ENCODE measurements at regions not wholly inside any gene's neighbourhood (a gene's known extent, or its start where the extent isn't known, plus 50 kb on each side); places are given as distances from the start of the nearest gene placed in this dataset.

- no peak overlapping the region for H3K27ac ChIP-seq
Measured at GRCh38 chr2:42853549-42854206, 61.3 kb upstream of the HAAO start.

GRCh38 chr2:42852798-42853197 is 60.4 kb upstream of the HAAO start:
- TF ChIP-seq, protein P1, sequence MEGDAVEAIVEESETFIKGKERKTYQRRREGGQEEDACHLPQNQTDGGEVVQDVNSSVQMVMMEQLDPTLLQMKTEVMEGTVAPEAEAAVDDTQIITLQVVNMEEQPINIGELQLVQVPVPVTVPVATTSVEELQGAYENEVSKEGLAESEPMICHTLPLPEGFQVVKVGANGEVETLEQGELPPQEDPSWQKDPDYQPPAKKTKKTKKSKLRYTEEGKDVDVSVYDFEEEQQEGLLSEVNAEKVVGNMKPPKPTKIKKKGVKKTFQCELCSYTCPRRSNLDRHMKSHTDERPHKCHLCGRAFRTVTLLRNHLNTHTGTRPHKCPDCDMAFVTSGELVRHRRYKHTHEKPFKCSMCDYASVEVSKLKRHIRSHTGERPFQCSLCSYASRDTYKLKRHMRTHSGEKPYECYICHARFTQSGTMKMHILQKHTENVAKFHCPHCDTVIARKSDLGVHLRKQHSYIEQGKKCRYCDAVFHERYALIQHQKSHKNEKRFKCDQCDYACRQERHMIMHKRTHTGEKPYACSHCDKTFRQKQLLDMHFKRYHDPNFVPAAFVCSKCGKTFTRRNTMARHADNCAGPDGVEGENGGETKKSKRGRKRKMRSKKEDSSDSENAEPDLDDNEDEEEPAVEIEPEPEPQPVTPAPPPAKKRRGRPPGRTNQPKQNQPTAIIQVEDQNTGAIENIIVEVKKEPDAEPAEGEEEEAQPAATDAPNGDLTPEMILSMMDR (conservative IDR thresholded peaks at IDR 0.05), result no peak
- no peak for TF ChIP-seq ZFX (IDR thresholded peaks at IDR 0.05)
- no peak overlapping the region for H3K27ac ChIP-seq

More at GRCh38 chr2:42853549-42854206, 61.3 kb upstream of the HAAO start:
- TF ChIP-seq ZFX (IDR thresholded peaks at IDR 0.05), result no peak

GRCh38 chr2:42851740-42852250 is 59.4 kb upstream of the HAAO start:
- TF ChIP-seq, protein P1 (conservative IDR thresholded peaks at IDR 0.05), result no peak
- TF ChIP-seq ZFX (IDR thresholded peaks at IDR 0.05), result no peak
- no peak overlapping the region for H3K27ac ChIP-seq

- TF ChIP-seq, protein P1 (conservative IDR thresholded peaks at IDR 0.05), result no peak
- TF ChIP-seq ZFX (IDR thresholded peaks at IDR 0.05), result no peak
- H3K27ac ChIP-seq, result no peak overlapping the region
Measured at GRCh38 chr2:42851186-42851585, 58.8 kb upstream of the HAAO start.

DNA sequence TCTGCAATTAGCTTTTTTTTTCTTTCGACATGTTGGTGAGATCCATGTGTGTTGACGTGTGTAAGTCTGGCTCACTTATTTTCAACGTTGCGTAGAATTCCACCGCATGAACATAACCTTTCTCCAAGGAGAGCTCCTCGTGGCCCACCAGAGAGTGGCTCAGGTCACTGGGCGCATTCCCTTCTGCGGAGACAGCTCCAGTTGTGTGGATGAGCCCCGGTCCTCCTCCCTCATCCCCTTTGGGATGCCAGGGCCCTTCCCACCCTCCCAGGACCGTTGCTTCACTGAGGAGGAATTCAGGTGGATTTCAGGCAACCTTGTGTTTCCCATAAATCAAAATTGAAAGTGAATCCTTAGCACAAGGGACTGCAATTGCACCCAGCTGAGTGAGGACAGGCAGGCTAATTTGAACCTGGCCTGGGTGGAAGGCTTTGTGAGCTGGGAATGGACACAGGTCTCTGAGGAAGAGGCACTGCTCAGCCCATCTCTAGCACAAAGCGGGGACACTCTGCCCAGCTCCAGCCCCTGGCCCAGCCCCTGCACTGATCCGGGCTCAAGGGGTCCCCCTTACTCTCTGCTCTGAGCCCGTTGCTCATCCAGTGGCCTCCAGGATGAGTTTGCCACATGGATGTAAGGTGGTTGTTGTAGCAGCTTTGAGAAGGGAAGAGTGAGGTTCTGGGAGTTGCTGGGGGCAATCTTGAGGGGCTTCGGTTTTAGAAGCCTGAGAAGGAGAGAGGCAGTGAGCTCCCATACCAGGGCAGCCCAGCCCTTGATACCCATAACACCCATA is 57.8 kb upstream of the HAAO start:
- no peak overlapping the region for H3K27ac ChIP-seq
- no peak for TF ChIP-seq ZFX (IDR thresholded peaks at IDR 0.05)
- TF ChIP-seq, protein P1 (conservative IDR thresholded peaks at IDR 0.05), result no peak

GRCh38 chr2:42849311-42849710 is 56.9 kb upstream of the HAAO start:
- TF ChIP-seq, protein P1 (conservative IDR thresholded peaks at IDR 0.05), result no peak
- TF ChIP-seq ZFX (IDR thresholded peaks at IDR 0.05), result no peak
- no peak overlapping the region for H3K27ac ChIP-seq

- no peak overlapping the region for H3K27ac ChIP-seq
- TF ChIP-seq ZFX (IDR thresholded peaks at IDR 0.05), result no peak
- TF ChIP-seq, protein P1 (conservative IDR thresholded peaks at IDR 0.05), result no peak
Measured at GRCh38 chr2:42848726-42849290, 56.4 kb upstream of the HAAO start.
